ENCODE measurements at regions not wholly inside any gene's neighbourhood (a gene's known extent, or its start where the extent isn't known, plus 50 kb on each side); places are given as distances from the start of the nearest gene placed in this dataset.

- no peak for TF ChIP-seq POLR2AphosphoS5 (IDR thresholded peaks at IDR 0.05; ENCODE audit: low read depth, low read length)
- TF ChIP-seq POLR2A (IDR thresholded peaks at IDR 0.05; ENCODE audit: low read depth, low read length), result no peak
Observed at GRCh38 chr9:99497641-99498040, 275.6 kb downstream of the SEC61B start.
